ENCODE measurements at regions not wholly inside any gene's neighbourhood (a gene's known extent, or its start where the extent isn't known, plus 50 kb on each side); places are given as distances from the start of the nearest gene placed in this dataset.

- no peak overlapping the region for H3K4me3 ChIP-seq
- TF ChIP-seq EP300 (IDR thresholded peaks at IDR 0.05) (no peak), CTCF (IDR thresholded peaks at IDR 0.05) (no peak), POLR2A (IDR thresholded peaks at IDR 0.05) (no peak)
- 86 to 88% (median 88%) methylated on average over 3 of the region's 3 CpGs for WGBS, 3 donors
- H3K27ac ChIP-seq: no peak overlapping the region
- intact Hi-C loops (cut with DNase I): no loop called here
- H3K27me3 ChIP-seq: no peaks in the 10 kb centered on the region
- H3K4me1 ChIP-seq (ENCODE audit: insufficient read depth): no peaks in the 10 kb centered on the region
- DNase-seq: no peak
- no peaks in the 10 kb centered on the region for H3K9me3 ChIP-seq
- H3K36me3 ChIP-seq: no peaks in the 10 kb centered on the region
Measured at GRCh38 chr1:84743896-84744295, 53.6 kb upstream of the SSX2IP start.

- Histone ChIP-seq H3K27me3 (no peaks in the 10 kb centered on the region), H3K4me1 (ENCODE audit: insufficient read depth) (no peaks in the 10 kb centered on the region), H3K36me3 (no peaks in the 10 kb centered on the region), H3K4me3 (no peak overlapping the region), H3K27ac (no peak overlapping the region), H3K9me3 (no peaks in the 10 kb centered on the region)
- 52 to 60% (median 58%) methylated on average over 1 of the region's 1 CpG for WGBS, 3 donors
- DNase-seq: no peak
- no peak for TF ChIP-seq POLR2A (IDR thresholded peaks at IDR 0.05)
- no peak for TF ChIP-seq EP300 (IDR thresholded peaks at IDR 0.05)
- TF ChIP-seq CTCF (IDR thresholded peaks at IDR 0.05): no peak
- intact Hi-C loops (cut with DNase I): no loop called here
Measured at GRCh38 chr1:84742653-84743052, 52.4 kb upstream of the SSX2IP start.

- Histone ChIP-seq H3K4me3 (no peak overlapping the region), H3K4me1 (ENCODE audit: insufficient read depth) (no peaks in the 10 kb centered on the region), H3K9me3 (no peaks in the 10 kb centered on the region), H3K27ac (no peak overlapping the region), H3K36me3 (no peaks in the 10 kb centered on the region), H3K27me3 (no peaks in the 10 kb centered on the region)
- 83 to 90% (median 89%) methylated on average over 2 of the region's 2 CpGs for WGBS, 3 donors
- intact Hi-C loops (cut with DNase I): no loop called here
- TF ChIP-seq EP300 (IDR thresholded peaks at IDR 0.05) (no peak), POLR2A (IDR thresholded peaks at IDR 0.05) (no peak), CTCF (IDR thresholded peaks at IDR 0.05) (no peak)
- DNase-seq: no peak
Measured at GRCh38 chr1:84740050-84740714, 49.9 kb upstream of the SSX2IP start.

Data from ovary (tissue), 7 donors.